HG03342 (cell line): ENCODE measurements at regions not wholly inside any gene's neighbourhood (a gene's known extent, or its start where the extent isn't known, plus 50 kb on each side); places are given as distances from the start of the nearest gene placed in this dataset.

Experiments
- ATAC-seq: cut with Tn5 transposase; IDR thresholded peaks from one replicate; pipeline ENCODE4 v1.9.1; 2021; ENCODE audit warnings: mild to moderate bottlenecking, moderate library complexity; ENCODE audit not compliant: unreplicated experiment

DNA sequence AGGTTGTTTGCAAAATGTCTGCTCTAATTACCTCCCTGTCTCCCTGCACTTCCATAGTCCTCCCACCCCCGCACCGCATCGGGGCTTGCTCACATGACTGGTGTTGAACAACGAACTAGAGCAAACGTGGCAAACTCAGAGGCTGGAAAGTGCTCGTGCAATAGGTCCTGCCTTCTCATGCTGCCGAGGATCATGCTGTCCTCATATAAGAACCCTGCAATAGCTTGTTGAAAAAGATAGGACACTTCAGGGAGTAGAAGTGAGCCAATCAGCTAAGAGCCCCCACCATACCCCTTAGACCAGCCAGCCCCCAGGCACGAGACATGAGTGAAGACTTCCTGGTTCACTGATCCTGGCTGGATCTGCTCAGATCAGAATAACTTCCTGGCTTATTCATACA is 219.2 kb downstream of the C6orf118 start:
- no peak for ATAC-seq

GRCh38 chr6:165086814-165087213 is 222.6 kb downstream of the C6orf118 start:
- ATAC-seq: no peak

DNA sequence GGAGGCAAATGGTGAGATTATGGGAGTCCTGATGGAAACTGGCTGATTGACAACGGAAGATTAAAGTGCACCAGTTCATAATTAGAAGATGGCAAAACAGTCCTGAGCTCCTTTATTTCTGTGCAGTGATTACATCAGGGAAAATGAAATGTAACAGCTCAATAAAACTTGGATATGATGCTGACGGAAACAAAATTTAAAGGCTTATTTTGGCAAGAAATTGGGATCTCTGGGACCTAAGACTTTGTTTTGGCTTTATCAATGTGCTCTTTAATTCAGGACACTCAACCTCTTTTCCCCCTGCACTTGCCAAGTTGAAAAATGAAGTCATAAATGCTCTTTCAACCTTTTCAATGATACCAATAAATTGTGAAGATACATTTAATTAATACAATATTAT is 226.8 kb downstream of the C6orf118 start:
- no peak for ATAC-seq

GRCh38 chr6:165081944-165082532 is 227.4 kb downstream of the C6orf118 start:
- ATAC-seq: no peak

DNA sequence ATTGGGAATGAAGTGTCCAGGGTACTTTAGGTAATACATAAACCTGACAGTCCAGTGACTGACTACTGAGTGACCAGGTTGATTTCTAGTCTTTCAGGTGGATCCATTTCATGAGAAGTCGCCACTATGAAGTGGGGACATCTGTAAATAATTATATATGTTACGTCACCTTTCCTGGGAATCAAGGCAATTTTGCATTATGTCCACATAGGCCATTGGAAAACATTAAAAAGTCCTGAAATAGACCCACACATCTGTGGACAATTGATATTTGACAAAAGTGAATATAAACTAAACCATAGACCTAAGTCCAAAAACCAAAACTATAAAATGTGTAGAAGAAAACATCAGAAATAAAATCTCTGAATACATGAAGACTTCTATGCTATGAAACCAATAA is 231.5 kb downstream of the C6orf118 start:
- no peak for ATAC-seq

DNA sequence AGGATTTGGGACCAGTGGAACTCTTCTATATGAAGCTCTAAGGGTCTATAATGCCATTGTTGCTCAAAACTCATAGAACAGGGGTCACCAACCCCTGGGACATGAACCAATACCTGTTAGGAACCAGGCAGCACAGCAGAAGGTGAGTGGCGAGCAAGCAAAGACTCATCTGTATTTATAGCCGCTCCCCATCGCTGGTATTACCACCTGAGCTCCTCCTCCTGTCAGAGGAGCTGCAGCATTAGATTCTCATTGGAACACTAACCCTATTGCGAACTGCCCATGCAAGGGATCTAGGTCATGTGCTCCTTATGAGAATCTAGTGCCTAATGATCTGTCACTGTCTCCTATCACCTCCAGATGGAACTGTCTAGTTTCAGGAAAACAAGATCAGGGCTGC is 237.5 kb downstream of the C6orf118 start:
- no peak for ATAC-seq

DNA sequence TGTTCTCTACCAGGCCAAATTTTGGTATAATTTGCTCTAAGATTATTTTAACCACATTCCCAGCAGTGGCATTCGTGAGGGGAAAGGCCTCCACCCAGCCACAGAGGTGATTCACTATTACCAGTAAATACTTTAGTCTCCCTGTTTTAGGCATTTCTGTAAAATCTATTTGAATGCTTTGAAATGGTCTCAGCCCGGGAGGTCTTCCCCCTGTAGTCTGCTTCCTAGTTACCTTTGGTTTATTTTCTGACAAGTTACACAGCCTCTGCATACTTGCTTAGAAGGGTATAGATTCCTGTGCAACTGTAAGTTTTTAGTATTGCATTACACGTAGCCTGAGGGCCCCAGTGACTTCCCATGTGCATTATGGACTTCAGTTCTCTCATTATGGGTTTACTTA is 248.7 kb downstream of the C6orf118 start:
- ATAC-seq: no peak

DNA sequence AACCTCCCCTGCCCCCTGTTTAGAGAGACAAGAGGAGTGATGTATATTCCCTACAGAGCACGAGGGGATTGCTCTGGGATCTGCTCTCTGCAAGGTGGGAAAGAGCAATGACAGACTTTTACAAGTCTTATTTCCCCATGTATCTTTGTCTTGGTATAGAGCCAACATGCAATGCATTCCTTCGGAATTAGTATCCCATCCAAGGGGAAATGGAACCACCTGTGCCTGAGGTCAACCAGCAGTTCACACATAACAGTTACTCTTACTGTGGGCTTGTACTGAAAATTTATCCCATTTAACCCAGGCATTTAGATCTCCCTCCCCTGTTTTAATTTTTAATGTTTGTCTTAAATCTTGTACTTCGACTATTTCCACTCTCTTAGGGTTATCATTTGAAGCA is 250.4 kb downstream of the C6orf118 start:
- no peak for ATAC-seq

- ATAC-seq: no peak
Measured at GRCh38 chr6:165056292-165056691, 253.1 kb downstream of the C6orf118 start.

DNA sequence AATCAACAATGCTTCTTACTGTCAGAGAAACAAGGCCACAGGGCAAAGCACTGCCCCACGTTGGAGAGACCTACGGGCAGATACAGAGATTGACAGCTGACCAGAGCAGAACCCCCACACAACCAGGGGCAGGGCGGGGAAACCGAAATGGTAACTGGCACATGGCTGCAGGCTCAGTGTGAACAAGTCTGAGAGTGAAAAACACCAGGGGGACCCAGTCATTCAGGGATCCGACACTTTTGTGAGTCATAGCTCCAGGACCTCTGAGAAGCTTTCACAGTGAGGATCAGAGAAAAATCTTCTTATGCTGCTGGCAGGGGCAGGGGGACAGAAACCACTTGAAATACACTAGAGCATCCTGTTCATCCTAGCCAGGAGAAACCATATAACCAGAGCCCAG is 254.2 kb downstream of the C6orf118 start:
- ATAC-seq: no peak

DNA sequence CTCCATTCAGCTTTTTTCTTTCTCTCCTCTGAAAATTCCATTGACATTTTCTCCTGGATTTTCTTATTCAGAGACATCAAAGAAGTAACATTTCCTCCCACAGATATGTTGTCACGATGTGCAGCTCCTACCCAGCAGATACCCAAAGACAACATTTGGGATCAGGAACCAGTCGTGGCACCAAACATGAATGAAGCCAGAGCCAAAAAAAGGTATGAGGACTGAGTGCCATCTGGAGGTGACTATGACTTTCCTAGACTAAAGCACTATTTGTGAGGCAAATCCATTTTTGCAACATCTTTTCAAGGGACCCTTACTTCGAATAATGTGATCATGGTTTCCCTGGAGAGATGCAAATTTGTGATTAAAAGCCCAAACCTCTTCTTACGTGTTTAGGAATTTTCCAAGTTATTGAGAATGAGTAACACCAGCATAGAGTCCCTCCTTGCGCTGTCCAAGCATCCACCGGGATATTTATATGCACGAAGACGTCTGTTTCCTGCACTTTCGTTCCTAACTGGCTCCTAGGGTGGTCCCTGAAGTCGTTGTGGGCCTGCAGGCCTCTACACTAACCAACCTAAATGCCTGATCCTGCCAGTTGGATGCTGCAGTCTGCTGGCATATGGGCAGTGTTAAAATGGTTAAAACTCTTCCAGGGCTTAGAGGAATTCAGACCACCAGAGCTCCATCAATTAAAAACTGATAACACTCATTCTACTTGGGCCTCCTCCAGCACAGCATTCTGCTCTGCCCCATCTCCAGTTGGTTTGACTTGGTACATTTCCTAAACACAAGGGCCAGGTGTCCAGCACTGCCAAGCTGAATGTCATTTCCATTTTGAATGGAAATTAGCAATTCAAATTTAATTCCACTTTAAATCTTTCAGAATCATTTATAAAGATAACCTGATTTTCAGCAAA is 256.6 kb downstream of the C6orf118 start:
- no peak for ATAC-seq

- no peak for ATAC-seq
Measured at GRCh38 chr6:165049362-165049761, 260.0 kb downstream of the C6orf118 start.

DNA sequence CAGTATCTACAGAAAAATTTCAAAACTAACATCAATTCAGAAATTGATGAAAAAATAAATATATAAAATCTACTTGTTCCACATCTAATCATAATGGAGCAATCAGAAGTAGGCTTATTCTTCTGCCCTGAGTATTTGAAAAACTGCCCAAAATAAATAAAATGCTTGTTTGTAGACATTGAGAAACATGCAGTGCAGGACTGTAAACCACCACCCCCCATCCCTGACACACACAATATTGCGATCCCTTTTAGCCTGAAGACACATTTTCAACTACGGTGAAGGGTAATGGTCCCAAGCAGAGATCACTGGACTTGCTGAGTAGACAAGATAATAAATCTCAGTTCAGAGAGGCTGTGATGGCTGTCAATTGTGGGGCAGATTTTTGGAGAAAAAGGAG is 261.5 kb downstream of the C6orf118 start:
- no peak for ATAC-seq

DNA sequence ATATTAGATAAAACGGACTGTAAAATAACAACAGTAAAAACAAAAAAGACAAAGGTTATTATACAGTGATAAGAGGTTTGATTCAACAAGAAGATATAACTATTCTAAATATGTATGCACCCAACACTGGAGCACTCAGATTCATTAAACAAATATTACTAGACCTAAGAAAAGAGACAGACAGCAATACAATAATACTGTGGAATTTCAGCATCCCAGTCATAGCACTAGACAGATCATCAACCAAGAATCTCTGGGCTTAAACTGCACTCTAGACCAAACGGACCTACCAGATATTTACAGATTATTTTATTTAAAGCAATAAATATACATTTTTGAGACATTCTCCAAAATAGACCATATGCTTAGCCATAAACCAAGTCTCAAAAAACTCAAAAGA is 263.8 kb downstream of the C6orf118 start:
- ATAC-seq: no peak

GRCh38 chr6:165042912-165043311 is 266.5 kb downstream of the C6orf118 start:
- no peak for ATAC-seq

DNA sequence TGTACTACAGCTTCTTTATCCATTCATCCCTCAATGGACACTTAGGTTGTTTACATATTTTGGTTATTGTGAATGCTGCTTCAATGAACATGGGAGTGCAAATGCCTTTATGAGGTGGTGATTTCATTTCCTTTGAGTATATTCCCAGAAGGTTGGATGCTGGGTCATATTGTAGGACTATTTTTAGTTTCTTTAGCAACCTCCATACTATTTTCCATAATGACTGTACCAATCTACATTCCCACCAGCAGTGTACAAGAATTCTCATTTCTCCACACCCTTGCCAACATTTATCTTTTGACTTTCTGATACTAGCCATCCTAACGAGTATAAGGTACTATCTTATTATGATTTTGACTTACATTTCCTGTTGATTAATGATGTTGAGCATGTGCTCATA is 269.0 kb downstream of the C6orf118 start:
- ATAC-seq: no peak

- no peak for ATAC-seq
Measured at GRCh38 chr6:165034271-165034741, 275.1 kb downstream of the C6orf118 start.

- no peak for ATAC-seq
Measured at GRCh38 chr6:165031502-165031901, 277.9 kb downstream of the C6orf118 start.

- no peak for ATAC-seq
Measured at GRCh38 chr6:165025040-165025439, 284.4 kb downstream of the C6orf118 start.

DNA sequence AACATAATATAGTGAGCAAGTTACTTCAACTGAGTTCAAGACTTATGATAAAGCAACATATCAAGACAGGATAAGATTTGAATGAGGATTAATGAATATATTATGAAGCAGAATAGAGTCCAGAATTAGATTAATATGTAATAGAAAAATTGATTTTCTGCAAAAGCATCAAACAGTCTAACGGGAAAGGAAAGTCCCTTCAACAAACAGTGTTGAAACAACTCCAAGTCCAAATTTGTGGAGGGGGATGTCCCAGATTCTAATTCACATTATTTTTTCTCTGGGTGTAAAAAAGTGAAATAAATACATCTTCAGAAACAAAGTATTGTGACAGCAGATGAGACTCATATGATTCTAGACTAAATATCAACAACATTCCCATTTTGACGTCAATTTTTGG is 289.7 kb downstream of the C6orf118 start:
- no peak for ATAC-seq

- no peak for ATAC-seq
Measured at GRCh38 chr6:165015676-165016075, 293.7 kb downstream of the C6orf118 start.

DNA sequence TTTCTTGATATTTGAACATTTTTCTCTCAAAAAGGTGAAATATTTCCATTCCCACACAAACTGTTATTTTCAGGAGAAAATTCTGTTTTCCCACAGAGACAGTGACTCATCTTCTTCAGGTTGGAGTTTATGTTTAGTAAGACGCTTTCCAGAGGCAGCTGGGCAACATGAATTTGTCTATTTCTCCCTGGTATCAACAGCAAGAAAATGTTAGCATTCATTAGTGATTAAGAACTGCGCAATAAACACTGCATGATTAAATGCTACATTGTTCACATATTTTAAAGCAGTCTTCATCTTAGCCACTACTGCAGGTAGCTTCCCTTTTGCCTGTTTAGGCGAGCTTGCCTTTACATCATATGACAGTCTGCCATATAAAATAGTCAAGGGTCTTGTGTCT is 295.7 kb downstream of the C6orf118 start:
- ATAC-seq: no peak
